Dendritic cell treated with granulocyte-macrophage colony-stimulating factor and Interleukin-4, amounts not matched to agents 40 ng/mL and 50 ng/mL, for 4 days (primary cell): ENCODE measurements at regions not wholly inside any gene's neighbourhood (a gene's known extent, or its start where the extent isn't known, plus 50 kb on each side); places are given as distances from the start of the nearest gene placed in this dataset.
"Not testable (repeated sequence)": the region's sequence is repeated elsewhere in the genome, so short reads cannot be mapped to it uniquely, and the experiment has no call there.

Experiments used
- H3K27ac Mint-ChIP-seq: one replicate; pipeline ENCODE4 v1.8.0; 2022; ENCODE audit warnings: mild to moderate bottlenecking, mixed read lengths
- H3K27me3 Mint-ChIP-seq: one replicate; pipeline ENCODE4 v1.8.0; 2022; ENCODE audit warnings: mild to moderate bottlenecking, mixed read lengths
- H3K36me3 Mint-ChIP-seq: one replicate; pipeline ENCODE4 v1.8.0; 2022; ENCODE audit warnings: low read depth, mixed read lengths
- H3K4me1 Mint-ChIP-seq: one replicate; pipeline ENCODE4 v1.8.0; 2022; ENCODE audit warnings: low read depth, mixed read lengths
- H3K4me3 Mint-ChIP-seq: one replicate; pipeline ENCODE4 v1.8.0; 2022; ENCODE audit warnings: mild to moderate bottlenecking, moderate library complexity, mixed read lengths
- H3K9me3 Mint-ChIP-seq: one replicate; pipeline ENCODE4 v1.8.0; 2022; ENCODE audit warnings: mixed read lengths
- intact Hi-C: fragments of 100-400 bp; cut with micrococcal nuclease; formaldehyde crosslinking; loops from one replicate; pipeline ENCODE4 v1.15.0; 2022

GRCh38 chr9:88596376-88596775 lies 61.4 kb downstream of the NXNL2 start:
- Mint-ChIP-seq H3K4me3 (no peak overlapping the region), H3K9me3 (no peaks in the 10 kb centered on the region), H3K27ac (no peak overlapping the region), H3K27me3 (peaks cover 15% of the 10 kb centered on the region), H3K36me3 (no peaks in the 10 kb centered on the region), H3K4me1 (peaks cover 6% of the 10 kb centered on the region)
- intact Hi-C loops: no loop called here

GRCh38 chr9:88604836-88605511 lies 70.0 kb downstream of the NXNL2 start:
- Mint-ChIP-seq H3K27me3 (peaks cover 5% of the 10 kb centered on the region), H3K9me3 (no peaks in the 10 kb centered on the region), H3K27ac (no peak overlapping the region), H3K4me1 (no peaks in the 10 kb centered on the region), H3K36me3 (no peaks in the 10 kb centered on the region), H3K4me3 (no peak overlapping the region)
- intact Hi-C loops: no loop called here

GRCh38 chr9:88605512-88606362 lies 70.8 kb downstream of the NXNL2 start:
- H3K4me3 Mint-ChIP-seq: no peak overlapping the region
- intact Hi-C loops: no loop called here
- H3K27ac Mint-ChIP-seq: no peak overlapping the region
- H3K4me1 Mint-ChIP-seq: no peaks in the 10 kb centered on the region
- no peaks in the 10 kb centered on the region for H3K9me3 Mint-ChIP-seq
- no peaks in the 10 kb centered on the region for H3K27me3 Mint-ChIP-seq
- no peaks in the 10 kb centered on the region for H3K36me3 Mint-ChIP-seq

- intact Hi-C loops: no loop called here
- no peaks in the 10 kb centered on the region for H3K36me3 Mint-ChIP-seq
- no peaks in the 10 kb centered on the region for H3K4me1 Mint-ChIP-seq
- peaks cover 2% of the 10 kb centered on the region for H3K27me3 Mint-ChIP-seq
- no peak overlapping the region for H3K4me3 Mint-ChIP-seq
- peaks cover 30% of the 10 kb centered on the region for H3K9me3 Mint-ChIP-seq
- no peak overlapping the region for H3K27ac Mint-ChIP-seq
Measured at GRCh38 chr9:88614359-88614758, 79.4 kb downstream of the NXNL2 start.

- Mint-ChIP-seq H3K9me3 (no peaks in the 10 kb centered on the region), H3K27ac (no peak overlapping the region), H3K4me3 (no peak overlapping the region), H3K27me3 (peaks cover 5% of the 10 kb centered on the region), H3K36me3 (no peaks in the 10 kb centered on the region), H3K4me1 (no peaks in the 10 kb centered on the region)
- intact Hi-C loops: no loop called here
Measured at GRCh38 chr9:88623698-88624097, 88.7 kb downstream of the NXNL2 start.

- Mint-ChIP-seq H3K27ac (no peak overlapping the region), H3K27me3 (peaks cover 3% of the 10 kb centered on the region), H3K4me1 (no peaks in the 10 kb centered on the region), H3K9me3 (peaks cover 3% of the 10 kb centered on the region), H3K36me3 (no peaks in the 10 kb centered on the region), H3K4me3 (no peak overlapping the region)
- intact Hi-C loops: no loop called here
Measured at GRCh38 chr9:88628114-88628513, 93.1 kb downstream of the NXNL2 start.

GRCh38 chr9:88628811-88629210 lies 93.8 kb downstream of the NXNL2 start:
- Mint-ChIP-seq H3K4me3 (no peak overlapping the region), H3K36me3 (no peaks in the 10 kb centered on the region), H3K9me3 (peaks cover 10% of the 10 kb centered on the region), H3K4me1 (no peaks in the 10 kb centered on the region), H3K27me3 (peaks cover 3% of the 10 kb centered on the region), H3K27ac (no peak overlapping the region)
- intact Hi-C loops: no loop called here

GRCh38 chr9:88630574-88630973 lies 95.6 kb downstream of the NXNL2 start:
- H3K27ac Mint-ChIP-seq, H3K27me3 Mint-ChIP-seq, H3K36me3 Mint-ChIP-seq, intact Hi-C loops, H3K4me3 Mint-ChIP-seq, H3K4me1 Mint-ChIP-seq: not testable (repeated sequence)
- peaks cover 11% of the 10 kb centered on the region for H3K9me3 Mint-ChIP-seq

GRCh38 chr9:88635151-88635550 lies 100.2 kb downstream of the NXNL2 start:
- Mint-ChIP-seq H3K9me3 (peaks cover 35% of the 10 kb centered on the region), H3K36me3 (no peaks in the 10 kb centered on the region), H3K4me3 (no peak overlapping the region), H3K27me3 (peaks cover 9% of the 10 kb centered on the region), H3K27ac (no peak overlapping the region), H3K4me1 (no peaks in the 10 kb centered on the region)
- intact Hi-C loops: no loop called here

GRCh38 chr9:88641456-88642240 lies 106.7 kb downstream of the NXNL2 start:
- H3K27me3 Mint-ChIP-seq: peaks cover 10% of the 10 kb centered on the region
- H3K27ac Mint-ChIP-seq: no peak overlapping the region
- no peaks in the 10 kb centered on the region for H3K36me3 Mint-ChIP-seq
- no peaks in the 10 kb centered on the region for H3K4me1 Mint-ChIP-seq
- intact Hi-C loops: no loop called here
- no peak overlapping the region for H3K4me3 Mint-ChIP-seq
- H3K9me3 Mint-ChIP-seq: peaks cover 25% of the 10 kb centered on the region

GRCh38 chr9:88642336-88642735 lies 107.4 kb downstream of the NXNL2 start:
- Mint-ChIP-seq H3K27ac (no peak overlapping the region), H3K4me3 (no peak overlapping the region), H3K27me3 (peaks cover 10% of the 10 kb centered on the region), H3K4me1 (no peaks in the 10 kb centered on the region), H3K36me3 (no peaks in the 10 kb centered on the region), H3K9me3 (peaks cover 20% of the 10 kb centered on the region)
- intact Hi-C loops: no loop called here

GRCh38 chr9:88643931-88644330 lies 109.0 kb downstream of the NXNL2 start:
- Mint-ChIP-seq H3K27me3 (peaks cover 7% of the 10 kb centered on the region), H3K9me3 (peaks cover 10% of the 10 kb centered on the region), H3K4me3 (no peak overlapping the region), H3K36me3 (no peaks in the 10 kb centered on the region), H3K4me1 (no peaks in the 10 kb centered on the region), H3K27ac (no peak overlapping the region)
- intact Hi-C loops: no loop called here

GRCh38 chr9:88645172-88645878 lies 110.3 kb downstream of the NXNL2 start:
- Mint-ChIP-seq H3K27me3 (peaks cover 3% of the 10 kb centered on the region), H3K4me1 (no peaks in the 10 kb centered on the region), H3K27ac (no peak overlapping the region), H3K4me3 (no peak overlapping the region), H3K9me3 (peaks cover 10% of the 10 kb centered on the region), H3K36me3 (no peaks in the 10 kb centered on the region)
- intact Hi-C loops: no loop called here

GRCh38 chr9:88645879-88646199 lies 110.9 kb downstream of the NXNL2 start:
- intact Hi-C loops: no loop called here
- H3K27ac Mint-ChIP-seq: no peak overlapping the region
- peaks cover 10% of the 10 kb centered on the region for H3K9me3 Mint-ChIP-seq
- H3K4me1 Mint-ChIP-seq: no peaks in the 10 kb centered on the region
- no peaks in the 10 kb centered on the region for H3K36me3 Mint-ChIP-seq
- peaks cover 3% of the 10 kb centered on the region for H3K27me3 Mint-ChIP-seq
- no peak overlapping the region for H3K4me3 Mint-ChIP-seq
